Stimulated activated CD4-positive, alpha-beta T cell treated with anti-CD3 and anti-CD28 coated beads, Interleukin-1b, Interleukin-23, amount 100 ng/mL, for 24 hours (primary cell): ENCODE measurements at regions not wholly inside any gene's neighbourhood (a gene's known extent, or its start where the extent isn't known, plus 50 kb on each side); places are given as distances from the start of the nearest gene placed in this dataset.

Source experiments
- DNase-seq, 4 experiments: peaks; one replicate each; pipeline ENCODE4 v3.0.0-alpha.2; 2020; ENCODE audit warnings: low read depth in 4 of 4, low spot score in 1 of 4

- DNase-seq = no peak
Measured at GRCh38 chr12:65623507-65623906, 200.8 kb upstream of the HMGA2 start.

GRCh38 chr12:65624554-65625086 is 199.7 kb upstream of the HMGA2 start:
- no peak for DNase-seq

- DNase-seq = no peak
Measured at GRCh38 chr12:65628061-65628460, 196.2 kb upstream of the HMGA2 start.

- DNase-seq = no peak
Measured at GRCh38 chr12:65630555-65630954, 193.7 kb upstream of the HMGA2 start.

- no peak for DNase-seq
Measured at GRCh38 chr12:65631621-65632111, 192.6 kb upstream of the HMGA2 start.

GRCh38 chr12:65632131-65632855 is 192.0 kb upstream of the HMGA2 start:
- no peak for DNase-seq

GRCh38 chr12:65634061-65634460 is 190.2 kb upstream of the HMGA2 start:
- no peak for DNase-seq

GRCh38 chr12:65634626-65635331 is 189.5 kb upstream of the HMGA2 start:
- no peak for DNase-seq

GRCh38 chr12:65636436-65636835 is 187.8 kb upstream of the HMGA2 start:
- DNase-seq = no peak

- no peak for DNase-seq
Measured at GRCh38 chr12:65637150-65637549, 187.1 kb upstream of the HMGA2 start.

- DNase-seq = no peak
Measured at GRCh38 chr12:65637774-65638173, 186.5 kb upstream of the HMGA2 start.

- DNase-seq = no peak
Measured at GRCh38 chr12:65638324-65638723, 186.0 kb upstream of the HMGA2 start.

GRCh38 chr12:65640489-65640901 is 183.8 kb upstream of the HMGA2 start:
- no peak for DNase-seq

GRCh38 chr12:65642061-65642661 is 182.1 kb upstream of the HMGA2 start:
- DNase-seq = no peak

- no peak for DNase-seq
Measured at GRCh38 chr12:65643171-65643570, 181.1 kb upstream of the HMGA2 start.

GRCh38 chr12:65643595-65644386 is 180.5 kb upstream of the HMGA2 start:
- no peak for DNase-seq

- DNase-seq = no peak
Measured at GRCh38 chr12:65646127-65646643, 178.1 kb upstream of the HMGA2 start.

GRCh38 chr12:65647074-65647473 is 177.2 kb upstream of the HMGA2 start:
- no peak for DNase-seq

GRCh38 chr12:65648461-65648860 is 175.8 kb upstream of the HMGA2 start:
- no peak for DNase-seq

GRCh38 chr12:65649126-65649525 is 175.2 kb upstream of the HMGA2 start:
- DNase-seq = no peak

GRCh38 chr12:65651060-65651459 is 173.2 kb upstream of the HMGA2 start:
- no peak for DNase-seq
